ENCODE measurements at regions not wholly inside any gene's neighbourhood (a gene's known extent, or its start where the extent isn't known, plus 50 kb on each side); places are given as distances from the start of the nearest gene placed in this dataset.

- no peak for DNase-seq (ENCODE audit: extremely low read depth in 1 of 11, low read depth in 9 of 11, low spot score in 4 of 11)
Observed at GRCh38 chr13:63435667-63436324, 2020.1 kb upstream of the PCDH20 start.

- DNase-seq (ENCODE audit: extremely low read depth in 1 of 11, low read depth in 9 of 11, low spot score in 4 of 11): no peak
Observed at GRCh38 chr13:63433546-63434150, 2018.0 kb upstream of the PCDH20 start.

- DNase-seq (ENCODE audit: extremely low read depth in 1 of 11, low read depth in 9 of 11, low spot score in 4 of 11): no peak
Observed at GRCh38 chr13:63427170-63427569, 2011.5 kb upstream of the PCDH20 start.

DNA sequence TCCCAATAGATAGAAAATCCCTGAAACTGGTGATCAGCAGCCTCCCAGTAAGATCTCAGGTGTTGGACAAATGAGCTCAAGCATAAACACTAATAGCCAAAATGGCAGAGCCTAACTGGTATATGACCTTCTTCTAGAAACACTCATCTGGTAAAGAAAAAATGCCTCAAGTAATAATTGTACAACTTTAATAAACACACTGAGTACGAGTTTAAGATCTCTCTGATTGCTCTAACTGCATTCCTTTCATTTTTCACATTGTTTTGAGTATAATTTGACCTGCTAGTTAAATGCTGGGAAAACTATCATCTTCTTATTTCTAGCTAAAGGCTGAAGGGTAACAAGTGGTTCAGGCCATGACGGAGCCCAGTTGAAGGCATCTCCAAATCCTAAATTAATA is 2009.5 kb upstream of the PCDH20 start:
- no peak for DNase-seq (ENCODE audit: extremely low read depth in 1 of 11, low read depth in 9 of 11, low spot score in 4 of 11)

DNA sequence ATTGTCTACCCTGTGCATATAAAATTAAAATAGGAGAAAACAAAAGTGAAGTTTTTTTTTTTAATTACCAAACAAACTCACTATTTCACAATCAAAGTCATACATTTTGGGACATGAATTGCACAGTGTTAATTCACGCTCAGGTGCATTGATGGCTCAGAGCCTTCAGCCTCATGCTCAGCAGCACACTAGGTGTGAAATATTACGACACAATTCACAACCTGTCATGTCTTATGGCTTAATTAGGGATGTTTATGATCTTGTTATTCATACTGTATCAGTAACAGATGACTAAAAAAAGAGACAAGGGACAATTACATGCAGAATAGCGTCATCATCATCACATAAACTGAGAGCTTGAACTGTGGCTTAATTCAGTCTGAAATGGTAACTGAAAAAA is 2005.5 kb upstream of the PCDH20 start:
- no peak for DNase-seq (ENCODE audit: extremely low read depth in 1 of 11, low read depth in 9 of 11, low spot score in 4 of 11)

- no peak for DNase-seq (ENCODE audit: extremely low read depth in 1 of 11, low read depth in 9 of 11, low spot score in 4 of 11)
Observed at GRCh38 chr13:63420685-63421084, 2005.0 kb upstream of the PCDH20 start.

DNA sequence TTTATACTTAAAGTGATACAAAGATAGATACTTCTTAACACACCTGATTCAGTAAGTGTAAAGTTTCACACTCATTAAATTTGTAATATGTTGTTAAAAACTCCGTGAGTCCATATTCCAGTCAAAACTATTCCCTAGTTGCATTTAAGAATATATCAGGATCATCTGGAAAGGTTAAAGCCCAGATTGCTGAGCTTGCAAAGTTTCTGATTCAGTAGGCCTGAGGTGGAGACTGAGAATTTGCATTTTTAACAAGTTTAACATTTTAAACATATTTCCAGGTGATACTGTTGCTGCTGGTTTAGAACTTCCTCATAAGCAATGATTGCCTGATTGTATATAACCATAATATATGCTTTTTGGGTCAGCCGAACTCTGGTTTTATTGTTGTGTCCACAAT is 1998.6 kb upstream of the PCDH20 start:
- DNase-seq (ENCODE audit: extremely low read depth in 1 of 11, low read depth in 9 of 11, low spot score in 4 of 11): no peak

- no peak for DNase-seq (ENCODE audit: extremely low read depth in 1 of 11, low read depth in 9 of 11, low spot score in 4 of 11)
Observed at GRCh38 chr13:63409791-63410351, 1994.2 kb upstream of the PCDH20 start.

DNA sequence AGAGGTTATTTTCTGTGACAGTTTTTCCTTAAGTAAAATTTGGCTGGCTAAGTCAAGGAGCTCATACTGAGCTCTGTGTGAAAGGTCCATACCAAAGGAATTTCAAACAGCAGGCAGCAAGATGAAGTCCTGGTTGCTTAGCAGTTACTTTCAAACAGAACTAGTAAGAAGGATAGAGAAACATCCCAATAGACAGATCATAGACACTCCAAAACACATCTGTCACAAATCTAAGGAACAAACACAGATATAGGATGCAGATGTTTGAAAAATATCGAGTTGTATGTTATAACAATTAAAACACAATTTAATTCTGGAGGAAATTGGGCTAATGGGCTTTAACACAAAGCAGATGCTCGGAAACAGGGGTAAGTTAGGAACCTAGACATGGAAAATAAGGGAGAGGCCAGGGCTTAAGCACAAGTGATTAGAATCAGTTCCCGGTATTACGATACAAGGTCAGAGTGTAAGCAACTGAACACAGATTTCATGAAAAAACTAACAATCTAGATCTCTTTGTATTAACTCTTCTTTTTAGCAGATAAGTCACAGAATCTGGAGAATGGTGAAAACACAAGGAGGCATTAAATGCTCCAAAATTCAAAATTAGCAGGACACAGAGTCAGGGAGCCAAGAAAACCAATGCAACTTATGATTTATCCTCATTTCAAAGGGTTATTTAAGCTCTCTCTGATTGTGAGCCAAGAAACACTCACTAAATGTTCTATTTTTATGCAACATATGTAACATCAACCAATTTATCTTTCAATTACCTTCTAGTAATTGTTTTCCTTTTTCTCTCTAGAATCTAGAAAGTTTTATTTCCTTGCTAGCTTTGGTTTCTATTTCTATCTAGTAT is 1992.9 kb upstream of the PCDH20 start:
- DNase-seq (ENCODE audit: extremely low read depth in 1 of 11, low read depth in 9 of 11, low spot score in 4 of 11): peak in 5 of 11 donors; percentile 5 to 21 (median 7)

- DNase-seq (ENCODE audit: extremely low read depth in 1 of 11, low read depth in 9 of 11, low spot score in 4 of 11): no peak
Observed at GRCh38 chr13:63403733-63404132, 1988.1 kb upstream of the PCDH20 start.

DNA sequence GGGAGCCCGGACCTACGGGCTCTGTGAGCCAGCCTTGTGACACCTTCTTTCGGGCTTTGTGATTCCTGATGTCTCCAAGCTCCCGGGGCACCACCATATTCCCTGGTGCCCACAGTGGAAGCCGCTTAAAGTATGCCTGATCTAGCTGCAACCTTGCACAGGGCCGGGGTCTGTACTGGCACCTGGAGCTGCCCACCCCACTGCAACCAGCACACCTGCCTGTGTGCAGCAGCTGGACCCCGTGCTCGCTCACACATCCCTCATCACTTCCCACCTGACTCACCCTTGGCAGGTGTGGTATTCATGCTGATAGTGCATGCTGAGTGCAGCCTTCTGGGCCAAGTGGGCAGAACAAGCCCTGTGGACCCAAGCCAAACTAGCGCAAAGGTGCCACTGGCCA is 1981.1 kb upstream of the PCDH20 start:
- DNase-seq (ENCODE audit: extremely low read depth in 1 of 11, low read depth in 9 of 11, low spot score in 4 of 11): no peak

- no peak for DNase-seq (ENCODE audit: extremely low read depth in 1 of 11, low read depth in 9 of 11, low spot score in 4 of 11)
Observed at GRCh38 chr13:63393112-63393511, 1977.5 kb upstream of the PCDH20 start.

- no peak for DNase-seq (ENCODE audit: extremely low read depth in 1 of 11, low read depth in 9 of 11, low spot score in 4 of 11)
Observed at GRCh38 chr13:63389756-63390155, 1974.1 kb upstream of the PCDH20 start.

GRCh38 chr13:63381078-63381859 is 1965.6 kb upstream of the PCDH20 start:
- no peak for DNase-seq (ENCODE audit: extremely low read depth in 1 of 11, low read depth in 9 of 11, low spot score in 4 of 11)

GRCh38 chr13:63377986-63378385 is 1962.3 kb upstream of the PCDH20 start:
- DNase-seq (ENCODE audit: extremely low read depth in 1 of 11, low read depth in 9 of 11, low spot score in 4 of 11): no peak

- DNase-seq (ENCODE audit: extremely low read depth in 1 of 11, low read depth in 9 of 11, low spot score in 4 of 11): no peak
Observed at GRCh38 chr13:63370101-63370500, 1954.5 kb upstream of the PCDH20 start.

- DNase-seq (ENCODE audit: extremely low read depth in 1 of 11, low read depth in 9 of 11, low spot score in 4 of 11): no peak
Observed at GRCh38 chr13:63367522-63368198, 1952.0 kb upstream of the PCDH20 start.

DNA sequence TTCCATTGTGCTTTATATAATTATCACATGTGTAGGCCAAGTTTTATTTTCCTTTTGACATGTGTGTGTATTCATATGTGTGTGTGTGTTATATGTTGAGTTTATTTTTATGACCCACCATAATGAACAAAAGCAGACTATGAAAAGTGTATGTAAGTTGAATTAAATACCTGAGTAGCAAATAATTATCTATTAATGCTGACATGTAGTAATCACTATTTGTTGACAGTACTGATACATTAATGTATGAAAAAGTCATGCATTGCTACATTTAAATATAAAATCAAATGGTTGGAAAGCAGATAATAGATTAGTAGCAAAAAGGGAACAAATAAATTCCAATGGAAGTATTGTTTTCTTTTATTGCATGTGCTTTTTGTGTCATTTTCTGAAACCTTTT is 1948.5 kb upstream of the PCDH20 start:
- no peak for DNase-seq (ENCODE audit: extremely low read depth in 1 of 11, low read depth in 9 of 11, low spot score in 4 of 11)

GRCh38 chr13:63351533-63351932 is 1935.9 kb upstream of the PCDH20 start:
- no peak for DNase-seq (ENCODE audit: extremely low read depth in 1 of 11, low read depth in 9 of 11, low spot score in 4 of 11)

Data from renal cortex interstitium (tissue), 11 donors.